IgD-negative memory B cell (primary cell): ENCODE measurements at regions not wholly inside any gene's neighbourhood (a gene's known extent, or its start where the extent isn't known, plus 50 kb on each side); places are given as distances from the start of the nearest gene placed in this dataset.
A peak's percentile ranks its signal among the peaks of the same experiment; 100 is the strongest.

Experiments used
- H3K27ac Mint-ChIP-seq, 3 donors: one replicate each; pipeline ENCODE4 v1.8.0; 2020 to 2022; ENCODE audit warnings: mild to moderate bottlenecking in 3 of 3, mixed read lengths in 3 of 3, moderate library complexity in 1 of 3
- H3K27me3 Mint-ChIP-seq: one replicate; pipeline ENCODE4 v1.8.0; 2021; ENCODE audit warnings: mixed read lengths
- H3K36me3 Mint-ChIP-seq: one replicate; pipeline ENCODE4 v1.8.0; 2020; ENCODE audit warnings: mild to moderate bottlenecking, mixed read lengths
- H3K4me1 Mint-ChIP-seq, 3 donors: one replicate each; pipeline ENCODE4 v1.8.0; 2020 to 2022; ENCODE audit warnings: mixed read lengths in 3 of 3, mild to moderate bottlenecking in 1 of 3
- H3K4me3 Mint-ChIP-seq, 4 donors: one replicate each; pipeline ENCODE4 v1.8.0; 2020 to 2022; ENCODE audit warnings: mild to moderate bottlenecking in 4 of 4, mixed read lengths in 4 of 4, moderate library complexity in 3 of 4
- H3K9me3 Mint-ChIP-seq, 3 donors: one replicate each; pipeline ENCODE4 v1.8.0; 2020 to 2021; ENCODE audit warnings: mixed read lengths in 3 of 3, mild to moderate bottlenecking in 1 of 3

DNA sequence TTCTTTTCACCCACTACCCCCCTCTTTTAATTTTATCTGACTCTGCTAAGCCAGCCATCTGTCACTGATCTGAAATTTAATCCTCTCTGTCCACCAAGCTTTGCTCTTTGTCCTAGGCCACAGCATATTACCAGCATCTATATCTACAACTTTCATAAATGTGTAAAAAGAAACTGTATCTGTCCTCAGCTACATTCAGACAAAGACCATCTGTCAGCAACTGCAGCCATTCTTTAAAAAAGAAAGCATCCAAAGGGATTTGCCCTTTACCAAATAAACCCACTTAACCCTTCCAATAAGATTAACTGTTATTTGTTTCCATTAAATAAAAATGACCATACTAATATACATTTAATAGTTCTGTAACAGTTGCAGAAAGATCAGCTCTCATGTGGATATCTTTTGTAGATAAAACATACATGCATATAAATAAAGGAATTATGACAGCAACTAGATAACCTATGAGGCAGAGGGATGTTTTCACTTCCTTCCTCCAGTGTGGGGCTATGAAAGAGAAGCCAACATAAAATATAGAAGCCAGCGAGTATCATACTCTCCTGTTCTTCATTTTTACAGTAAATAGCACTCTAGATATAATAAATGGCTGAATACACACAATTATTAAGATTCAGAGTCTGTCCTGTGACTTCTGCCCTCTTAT is 602.5 kb upstream of the SALL1 start:
- Mint-ChIP-seq H3K4me3 (no peak overlapping the region), H3K27ac (no peak overlapping the region)

DNA sequence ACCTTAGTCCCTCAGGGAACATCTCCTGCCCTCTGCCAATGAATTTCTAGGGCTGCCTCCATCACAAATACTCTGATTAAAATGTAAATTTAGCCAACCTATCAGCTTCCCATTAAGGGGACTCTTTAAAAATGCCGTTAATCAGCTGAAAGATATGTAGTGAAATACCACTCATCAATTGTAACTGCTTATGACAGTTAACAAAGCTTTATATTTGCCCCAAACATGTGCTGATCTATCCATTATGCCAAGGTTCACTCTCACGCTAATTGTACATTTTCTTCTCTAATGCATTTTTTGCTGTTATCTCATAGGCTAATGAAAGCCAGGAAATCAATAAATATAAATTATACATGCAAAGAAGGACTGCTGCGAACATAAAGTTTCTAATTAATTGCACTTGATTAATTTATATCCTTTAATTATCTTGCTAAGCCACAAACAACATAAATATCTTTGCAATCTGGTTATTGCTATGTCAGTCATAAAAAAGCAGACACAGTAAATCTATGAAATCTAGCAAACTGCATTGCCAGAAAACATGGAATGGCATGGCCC is 601.4 kb upstream of the SALL1 start:
- no peak overlapping the region for H3K4me3 Mint-ChIP-seq
- H3K9me3 Mint-ChIP-seq, result peaks cover 0 to 7% (median 2%) of the 10 kb centered on the region in 3 donors
- H3K36me3 Mint-ChIP-seq, result peaks cover 2% of the 10 kb centered on the region
- no peak overlapping the region for H3K27ac Mint-ChIP-seq
- H3K27me3 Mint-ChIP-seq, result peaks cover 1% of the 10 kb centered on the region
- H3K4me1 Mint-ChIP-seq, result no peaks in the 10 kb centered on the region

More for the DNA sequence above, 602.5 kb upstream of the SALL1 start:
- Mint-ChIP-seq H3K9me3 (peaks cover 0 to 7% (median 2%) of the 10 kb centered on the region in 3 donors), H3K36me3 (peaks cover 2% of the 10 kb centered on the region), H3K27me3 (peaks cover 1% of the 10 kb centered on the region), H3K4me1 (no peaks in the 10 kb centered on the region)

DNA sequence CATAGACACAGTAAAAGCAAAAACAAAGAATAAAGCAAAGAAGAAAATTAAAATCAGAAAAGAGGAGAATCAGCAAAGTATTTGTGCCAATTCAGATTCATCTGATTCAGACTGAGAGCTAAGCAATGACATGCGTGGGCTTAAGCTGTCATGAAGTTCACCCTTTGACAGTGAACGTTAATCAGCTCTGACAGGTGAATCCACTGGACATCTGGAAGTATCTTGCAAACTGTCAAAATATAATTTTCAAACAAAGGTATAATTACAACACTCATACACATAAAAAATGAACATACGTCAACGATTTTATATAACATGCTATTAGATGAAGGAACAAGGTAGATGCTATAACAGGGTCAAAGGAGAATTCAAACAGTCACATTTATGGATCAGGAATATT is 596.3 kb upstream of the SALL1 start:
- H3K36me3 Mint-ChIP-seq, result no peaks in the 10 kb centered on the region
- H3K27me3 Mint-ChIP-seq, result no peaks in the 10 kb centered on the region
- H3K9me3 Mint-ChIP-seq, result peaks cover 2 to 12% (median 3%) of the 10 kb centered on the region in 3 donors
- no peaks in the 10 kb centered on the region for H3K4me1 Mint-ChIP-seq
- no peak overlapping the region for H3K27ac Mint-ChIP-seq
- H3K4me3 Mint-ChIP-seq, result no peak overlapping the region

DNA sequence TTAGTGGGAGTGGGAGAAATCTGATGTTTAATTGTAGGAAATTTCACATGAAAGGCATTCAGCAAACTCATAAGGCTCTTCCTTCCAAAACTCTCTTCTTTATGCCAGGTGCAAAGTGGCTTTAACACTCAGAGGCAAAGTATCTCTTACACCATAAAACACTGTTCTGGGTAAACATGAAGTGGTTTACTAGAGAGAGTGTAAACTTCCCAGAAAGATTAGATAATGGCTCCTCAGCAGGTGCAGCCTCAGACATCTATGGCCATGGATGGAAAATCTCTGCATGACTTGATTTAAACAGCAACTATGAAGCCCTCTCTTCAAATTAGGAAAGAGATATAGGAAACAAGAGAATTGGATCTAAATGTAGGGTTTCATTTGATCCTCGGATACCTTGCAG is 583.1 kb upstream of the SALL1 start:
- no peaks in the 10 kb centered on the region for H3K27me3 Mint-ChIP-seq
- H3K36me3 Mint-ChIP-seq, result no peaks in the 10 kb centered on the region
- H3K4me1 Mint-ChIP-seq, result peaks cover 0 to 1% (median 0%) of the 10 kb centered on the region in 3 donors
- H3K4me3 Mint-ChIP-seq, result no peak overlapping the region
- peaks cover 0 to 24% (median 2%) of the 10 kb centered on the region in 3 donors for H3K9me3 Mint-ChIP-seq
- H3K27ac Mint-ChIP-seq, result no peak overlapping the region

DNA sequence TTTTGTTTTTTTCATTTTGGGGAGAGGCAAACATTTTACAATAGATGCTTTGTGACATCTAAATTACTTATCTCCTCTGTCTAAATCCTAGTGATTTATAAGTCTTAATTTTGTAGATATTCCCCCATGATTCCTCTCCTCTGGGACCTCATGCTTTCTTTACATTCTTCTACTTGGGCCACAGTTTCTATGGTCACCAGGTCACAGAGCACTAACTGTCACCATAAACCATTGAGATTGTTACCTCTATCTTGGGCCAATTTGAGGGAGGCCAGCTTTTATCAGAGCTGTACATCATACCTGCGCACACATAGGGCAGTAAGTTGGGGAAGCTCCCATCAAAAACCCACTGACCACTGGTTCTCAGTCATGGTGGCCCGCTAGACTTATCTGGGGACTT is 582.1 kb upstream of the SALL1 start:
- Mint-ChIP-seq H3K4me3 (no peak overlapping the region), H3K36me3 (no peaks in the 10 kb centered on the region), H3K27ac (no peak overlapping the region), H3K9me3 (peaks cover 0 to 21% (median 2%) of the 10 kb centered on the region in 3 donors), H3K4me1 (peaks cover 0 to 1% (median 0%) of the 10 kb centered on the region in 3 donors), H3K27me3 (no peaks in the 10 kb centered on the region)

DNA sequence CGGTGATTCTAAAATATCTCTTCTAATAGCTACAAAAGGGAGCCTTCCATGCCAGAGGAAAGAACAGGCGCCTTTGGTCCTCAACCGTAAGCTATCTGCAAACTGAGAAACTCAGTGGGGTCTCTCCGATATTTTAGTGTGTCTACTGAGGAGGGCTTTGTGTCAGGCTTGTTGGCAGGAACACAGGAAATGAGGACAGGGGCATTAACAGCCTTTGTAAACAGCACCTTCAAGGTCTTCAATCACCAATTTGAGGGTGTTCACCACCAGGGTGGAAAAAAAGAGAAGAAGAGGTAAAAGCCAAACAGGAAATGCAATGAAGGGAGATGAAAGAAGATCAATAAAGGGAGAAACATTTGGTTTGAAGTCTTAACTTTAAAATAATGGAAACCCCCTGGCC is 580.1 kb upstream of the SALL1 start:
- no peaks in the 10 kb centered on the region for H3K36me3 Mint-ChIP-seq
- H3K4me3 Mint-ChIP-seq, result no peak overlapping the region
- no peak overlapping the region for H3K27ac Mint-ChIP-seq
- H3K27me3 Mint-ChIP-seq, result no peaks in the 10 kb centered on the region
- H3K9me3 Mint-ChIP-seq, result peaks cover 1 to 28% (median 2%) of the 10 kb centered on the region in 3 donors
- H3K4me1 Mint-ChIP-seq, result peaks cover 0 to 1% (median 0%) of the 10 kb centered on the region in 3 donors

DNA sequence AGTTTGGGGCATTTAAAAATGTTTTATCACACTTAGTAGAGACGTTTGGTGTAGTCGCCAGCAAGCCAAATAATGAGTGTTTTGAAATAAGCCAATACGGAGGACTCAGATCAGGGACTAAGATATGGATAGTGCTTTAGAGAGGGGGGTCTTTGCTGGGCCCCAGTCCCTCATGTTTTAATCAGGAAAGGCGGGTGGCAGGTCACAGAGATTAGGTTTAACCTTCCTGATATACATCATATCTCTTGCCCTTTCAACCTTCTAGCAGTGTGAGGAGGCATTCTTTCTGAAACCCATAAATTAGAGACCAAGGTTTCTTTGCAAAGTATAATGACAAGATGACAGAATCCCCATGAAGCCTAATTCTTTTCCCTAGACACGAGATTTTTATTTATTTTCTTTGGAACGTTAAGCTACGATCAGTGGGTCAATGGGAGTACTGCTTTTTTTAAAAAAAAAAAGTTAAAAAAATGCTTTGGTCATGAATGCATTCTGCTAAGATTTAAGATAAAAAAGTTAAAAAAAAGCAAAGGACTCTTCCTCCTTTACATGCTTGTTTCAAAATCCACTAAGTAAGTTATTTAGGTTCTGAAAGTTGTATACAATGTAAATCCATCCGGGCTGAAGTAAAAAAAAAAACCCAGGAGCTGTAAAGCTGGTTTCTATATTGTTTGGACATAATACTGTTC is 572.1 kb upstream of the SALL1 start:
- H3K4me3 Mint-ChIP-seq, result no peak overlapping the region
- no peaks in the 10 kb centered on the region for H3K4me1 Mint-ChIP-seq
- no peaks in the 10 kb centered on the region for H3K27me3 Mint-ChIP-seq
- peak overlapping the region in 1 of 3 donors; percentile 45 for H3K27ac Mint-ChIP-seq
- H3K36me3 Mint-ChIP-seq, result no peaks in the 10 kb centered on the region
- H3K9me3 Mint-ChIP-seq, result peaks cover 2 to 15% (median 5%) of the 10 kb centered on the region in 3 donors

DNA sequence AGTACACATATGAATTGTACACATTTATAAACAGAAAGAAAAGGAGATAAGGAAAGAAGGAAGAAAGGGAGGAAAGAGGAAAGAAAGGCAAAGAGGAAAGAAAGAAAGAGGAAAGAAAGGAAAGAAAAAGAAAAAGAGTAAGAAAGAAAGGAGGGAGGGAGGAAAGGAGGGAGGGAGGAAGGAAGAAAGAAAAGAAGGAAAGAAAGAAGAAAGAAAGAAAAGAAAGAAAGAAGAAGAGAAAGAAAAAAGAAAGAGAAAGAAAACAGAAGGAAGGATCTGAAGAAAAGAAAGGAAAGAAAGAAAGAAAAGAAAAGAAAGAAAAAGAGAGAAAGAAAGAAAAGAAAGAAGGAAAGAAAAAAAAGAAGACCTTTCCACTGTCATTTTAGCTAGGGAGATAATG is 571.4 kb upstream of the SALL1 start:
- H3K27ac Mint-ChIP-seq, result no peak overlapping the region

DNA sequence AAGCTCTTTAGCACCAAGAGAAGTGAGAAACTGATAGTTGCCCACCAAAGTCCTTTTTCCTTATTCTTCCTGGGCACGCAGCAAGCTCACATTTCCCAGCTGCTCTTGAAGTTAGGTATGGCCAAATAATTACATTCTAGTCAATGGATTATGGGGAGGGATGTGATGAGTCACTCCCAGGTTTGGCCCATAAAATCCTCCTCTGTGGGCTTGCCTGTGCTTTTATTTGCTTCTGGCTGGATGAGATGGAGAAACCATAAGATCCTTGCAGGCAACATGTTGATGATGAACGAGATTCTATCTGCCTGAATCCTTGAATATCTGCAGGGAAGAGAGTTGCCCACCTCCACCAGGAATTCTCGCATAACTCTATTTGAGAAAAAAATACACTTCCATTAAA is 568.3 kb upstream of the SALL1 start:
- no peaks in the 10 kb centered on the region for H3K36me3 Mint-ChIP-seq
- H3K27ac Mint-ChIP-seq, result no peak overlapping the region
- peaks cover 0 to 8% (median 6%) of the 10 kb centered on the region in 3 donors for H3K9me3 Mint-ChIP-seq
- no peak overlapping the region for H3K4me3 Mint-ChIP-seq
- no peaks in the 10 kb centered on the region for H3K4me1 Mint-ChIP-seq
- H3K27me3 Mint-ChIP-seq, result no peaks in the 10 kb centered on the region

More for the DNA sequence above, 571.4 kb upstream of the SALL1 start:
- Mint-ChIP-seq H3K4me1 (no peaks in the 10 kb centered on the region), H3K27me3 (no peaks in the 10 kb centered on the region), H3K36me3 (no peaks in the 10 kb centered on the region), H3K9me3 (peaks cover 2 to 9% (median 5%) of the 10 kb centered on the region in 3 donors), H3K4me3 (no peak overlapping the region)

DNA sequence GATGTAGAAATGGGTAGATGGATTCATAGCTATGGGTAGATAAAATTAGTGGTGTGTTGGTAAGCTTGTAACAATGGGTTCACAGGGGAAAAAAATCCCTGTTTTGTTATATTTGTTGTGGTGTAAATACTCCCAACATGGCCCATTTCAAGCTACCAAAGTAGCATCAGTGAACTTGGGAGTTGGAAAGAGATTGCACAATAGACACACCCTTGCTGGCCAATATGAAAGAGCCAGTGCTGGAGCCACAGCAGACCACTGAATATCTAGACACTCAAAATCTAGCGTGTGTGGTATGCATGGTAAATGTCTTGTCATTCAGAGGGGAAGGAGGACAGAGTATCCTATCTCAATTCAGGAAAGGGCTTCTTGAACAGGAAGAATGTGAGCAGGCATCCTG is 565.1 kb upstream of the SALL1 start:
- Mint-ChIP-seq H3K27ac (no peak overlapping the region), H3K4me3 (no peak overlapping the region), H3K36me3 (no peaks in the 10 kb centered on the region), H3K4me1 (no peaks in the 10 kb centered on the region), H3K27me3 (no peaks in the 10 kb centered on the region), H3K9me3 (peaks cover 2 to 9% (median 7%) of the 10 kb centered on the region in 3 donors)

DNA sequence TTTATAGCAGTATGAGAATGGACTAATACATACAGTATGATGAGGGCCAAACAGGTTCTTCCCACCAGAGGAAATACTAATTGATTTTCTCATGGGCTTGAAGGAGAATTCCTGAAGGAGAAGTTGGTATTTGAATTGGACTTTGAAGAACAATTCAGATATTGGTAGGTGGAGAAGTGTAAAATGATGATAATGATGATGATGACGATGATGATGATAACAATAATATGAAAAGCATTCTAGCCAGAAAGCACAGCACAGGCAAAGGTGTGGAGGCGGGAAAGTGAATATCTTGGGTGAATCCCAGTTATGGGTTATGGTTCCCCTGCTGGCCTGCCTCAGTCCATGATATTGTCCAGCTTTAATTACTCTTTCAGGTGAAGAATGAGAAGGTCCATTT is 562.4 kb upstream of the SALL1 start:
- no peak overlapping the region for H3K27ac Mint-ChIP-seq
- no peaks in the 10 kb centered on the region for H3K4me1 Mint-ChIP-seq
- peaks cover 2% of the 10 kb centered on the region for H3K27me3 Mint-ChIP-seq
- no peak overlapping the region for H3K4me3 Mint-ChIP-seq
- peaks cover 2 to 9% (median 6%) of the 10 kb centered on the region in 3 donors for H3K9me3 Mint-ChIP-seq
- H3K36me3 Mint-ChIP-seq, result no peaks in the 10 kb centered on the region

DNA sequence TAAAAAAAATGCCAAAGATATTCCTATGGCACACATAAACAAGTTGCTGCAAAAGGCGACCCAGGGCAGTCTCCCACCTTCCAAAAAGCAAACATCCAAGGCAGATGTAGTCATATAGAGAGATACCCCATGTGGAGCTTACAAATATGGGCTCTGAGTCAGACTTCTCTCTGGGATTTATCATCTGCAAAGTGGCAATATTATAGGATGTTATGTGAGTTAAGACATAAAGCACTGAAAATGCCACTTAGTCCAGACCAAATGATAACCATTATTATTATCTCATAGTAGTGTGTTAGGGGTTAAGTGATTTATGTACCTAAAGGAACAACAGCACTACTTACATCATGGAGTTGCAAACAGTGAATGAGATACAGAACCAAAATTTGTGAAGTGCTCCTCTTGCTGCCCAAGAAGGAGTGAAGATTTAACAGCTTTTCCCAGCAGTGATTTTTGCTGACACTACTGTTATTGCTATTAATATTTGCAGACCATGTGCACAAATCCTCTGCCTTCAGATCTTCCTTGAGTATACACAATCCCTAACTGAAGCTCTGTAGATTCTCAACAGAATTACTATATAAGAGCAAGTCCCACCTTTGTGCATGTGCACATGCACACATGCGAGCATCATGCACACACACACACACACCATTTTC is 560.0 kb upstream of the SALL1 start:
- Mint-ChIP-seq H3K36me3 (no peaks in the 10 kb centered on the region), H3K9me3 (peaks cover 6 to 20% (median 8%) of the 10 kb centered on the region in 3 donors), H3K4me3 (no peak overlapping the region), H3K27ac (no peak overlapping the region), H3K4me1 (no peaks in the 10 kb centered on the region), H3K27me3 (peaks cover 2% of the 10 kb centered on the region)

DNA sequence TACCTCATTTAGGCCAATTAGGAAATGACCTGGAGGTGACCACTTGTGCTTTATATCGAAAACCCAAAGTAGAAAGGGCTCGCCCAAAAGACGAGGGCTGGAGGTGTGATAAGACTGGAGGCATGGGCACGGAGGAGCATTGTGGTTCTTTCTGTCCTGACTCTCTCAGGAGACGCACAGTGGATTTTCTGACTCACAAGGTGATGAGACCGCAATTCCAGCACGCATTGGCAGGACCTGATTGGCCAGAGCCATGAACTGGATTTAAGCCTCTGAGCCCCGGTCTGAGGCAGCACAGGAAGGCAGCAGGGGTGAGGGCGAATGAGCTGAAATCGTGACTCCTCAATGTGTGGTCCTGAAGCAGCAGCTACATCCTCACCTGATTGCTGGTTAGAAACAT is 559.1 kb upstream of the SALL1 start:
- Mint-ChIP-seq H3K4me1 (no peaks in the 10 kb centered on the region), H3K27me3 (peaks cover 2% of the 10 kb centered on the region), H3K36me3 (no peaks in the 10 kb centered on the region), H3K27ac (no peak overlapping the region), H3K4me3 (no peak overlapping the region), H3K9me3 (peaks cover 6 to 20% (median 6%) of the 10 kb centered on the region in 3 donors)

DNA sequence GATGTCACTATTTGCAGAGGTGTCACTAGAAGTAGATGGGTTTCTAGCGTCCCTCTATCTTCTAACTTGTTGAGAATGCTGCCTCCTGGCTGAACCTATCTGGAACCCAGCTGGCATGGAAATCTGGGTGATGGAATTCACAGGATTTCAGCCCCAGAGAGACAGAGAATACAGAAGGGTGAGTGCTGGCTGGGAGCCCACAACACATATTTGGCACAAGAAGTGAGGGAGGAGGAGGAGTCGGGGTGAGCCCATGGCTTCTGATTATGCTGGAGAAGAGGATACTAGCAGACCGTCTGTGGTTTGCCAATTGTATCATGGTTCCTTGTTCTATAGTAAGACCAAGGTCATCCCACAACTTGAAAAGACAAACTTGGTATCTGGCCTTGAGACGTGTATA is 557.8 kb upstream of the SALL1 start:
- H3K27me3 Mint-ChIP-seq, result peaks cover 2% of the 10 kb centered on the region

DNA sequence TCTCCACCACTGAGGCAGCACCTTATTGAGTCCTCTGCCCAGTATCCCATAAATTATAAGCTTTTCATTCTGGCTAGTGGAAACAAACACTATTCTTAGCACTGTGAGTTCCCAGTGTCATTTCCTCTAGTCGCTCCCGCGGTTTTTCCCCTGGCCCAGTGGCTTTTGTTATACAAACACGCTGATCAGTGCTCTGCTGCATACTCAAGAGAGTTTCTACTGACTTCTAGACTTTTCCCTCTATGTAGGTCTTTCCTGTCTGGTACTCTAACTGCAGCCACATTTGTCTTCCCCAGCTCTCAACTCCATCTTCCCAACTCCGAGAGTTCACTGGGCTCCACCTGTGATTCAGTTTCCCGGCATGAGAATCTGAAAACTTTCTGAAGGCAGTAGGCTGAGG is 556.6 kb upstream of the SALL1 start:
- peaks cover 10 to 27% (median 13%) of the 10 kb centered on the region in 3 donors for H3K9me3 Mint-ChIP-seq
- H3K4me3 Mint-ChIP-seq, result no peak overlapping the region
- no peaks in the 10 kb centered on the region for H3K36me3 Mint-ChIP-seq
- peaks cover 2% of the 10 kb centered on the region for H3K27me3 Mint-ChIP-seq
- no peak overlapping the region for H3K27ac Mint-ChIP-seq
- H3K4me1 Mint-ChIP-seq, result no peaks in the 10 kb centered on the region

More for the DNA sequence above, 557.8 kb upstream of the SALL1 start:
- Mint-ChIP-seq H3K4me1 (no peaks in the 10 kb centered on the region), H3K27ac (no peak overlapping the region), H3K36me3 (no peaks in the 10 kb centered on the region), H3K9me3 (peaks cover 10 to 26% (median 10%) of the 10 kb centered on the region in 3 donors), H3K4me3 (no peak overlapping the region)
